Tibial nerve (tissue), 4 donors: ENCODE measurements at regions not wholly inside any gene's neighbourhood (a gene's known extent, or its start where the extent isn't known, plus 50 kb on each side); places are given as distances from the start of the nearest gene placed in this dataset.

Experiments used
- DNase-seq, 2 donors: peaks; one replicate each; pipeline ENCODE4 v3.0.0-alpha.2; 2019; ENCODE audit warnings: low spot score in 2 of 2
- H3K27ac ChIP-seq, 4 donors: fragments of 200-600 bp; sonication (generic) in 3 of 4; one replicate each; pipeline ENCODE4 v1.5.1; 2017 to 2019; ENCODE audit warnings: mild to moderate bottlenecking in 1 of 4
- H3K27me3 ChIP-seq, 2 donors: fragments of 200-600 bp; sonication (generic) in 1 of 2; one replicate each; pipeline versions ENCODE4 v1.5.1 to v1.6.0; 2017 to 2019
- H3K36me3 ChIP-seq, 3 donors: fragments of 200-600 bp; sonication (generic); one replicate each; pipeline ENCODE4 v1.5.1; 2018 to 2019
- H3K4me1 ChIP-seq, 4 donors: fragments of 200-600 bp; sonication (generic) in 3 of 4; one replicate each; pipeline ENCODE4 v1.5.1; 2017 to 2019
- H3K4me3 ChIP-seq, 4 donors: fragments of 200-600 bp; sonication (generic) in 3 of 4; one replicate each; pipeline ENCODE4 v1.5.1; 2017 to 2019; ENCODE audit warnings: mild to moderate bottlenecking in 1 of 4, moderate library complexity in 1 of 4
- H3K9me3 ChIP-seq, 4 donors: fragments of 200-600 bp; sonication (generic) in 3 of 4; one replicate each; pipeline ENCODE4 v1.5.1; 2017 to 2019
- CTCF ChIP-seq, 5 experiments: fragments of 200-600 bp in 3 of 5; fragments of 450-650 bp in 2 of 5; sonication (generic) in 3 of 5; IDR thresholded peaks; one replicate each; pipeline ENCODE4 v1.5.1; 2016 to 2019; ENCODE audit warnings: antibody characterized with exemption in 5 of 5, mild to moderate bottlenecking in 3 of 5, moderate library complexity in 2 of 5
- EP300 ChIP-seq, 2 donors: sonication (generic); formaldehyde crosslinking; IDR thresholded peaks; one replicate each; pipeline ENCODE4 v1.6.1; 2017; ENCODE audit warnings: antibody characterized with exemption in 2 of 2, mild to moderate bottlenecking in 1 of 2
- POLR2A ChIP-seq, 2 donors: fragments of 450-650 bp; IDR thresholded peaks; one replicate each; pipeline ENCODE4 v1.6.1; 2017; ENCODE audit warnings: antibody characterized with exemption in 2 of 2, mild to moderate bottlenecking in 2 of 2, moderate library complexity in 2 of 2
- WGBS, 2 donors: methylation state at CpG; one replicate each; pipeline ENCODE4 v1.1.5; 2018; 5-methylcytosine and 5-hydroxymethylcytosine counted together

GRCh38 chr2:185338104-185338503 lies 400.5 kb upstream of the FSIP2 start:
- H3K4me1 ChIP-seq, result no peaks in the 10 kb centered on the region
- no peak for DNase-seq
- H3K36me3 ChIP-seq, result no peaks in the 10 kb centered on the region
- TF ChIP-seq POLR2A (IDR thresholded peaks at IDR 0.05) (no peak), CTCF (IDR thresholded peaks at IDR 0.05) (no peak), EP300 (IDR thresholded peaks at IDR 0.05) (no peak)
- H3K4me3 ChIP-seq, result no peak overlapping the region
- WGBS, 2 donors, result 93 to 100% methylated on average over 1 to 2 of the region's 2 CpGs
- peaks cover 0 to 5% (median 0%) of the 10 kb centered on the region in 4 donors for H3K9me3 ChIP-seq
- H3K27ac ChIP-seq, result no peak overlapping the region
- no peaks in the 10 kb centered on the region for H3K27me3 ChIP-seq

- Histone ChIP-seq H3K9me3 (no peaks in the 10 kb centered on the region), H3K27ac (no peak overlapping the region), H3K36me3 (no peaks in the 10 kb centered on the region), H3K27me3 (no peaks in the 10 kb centered on the region), H3K4me1 (no peaks in the 10 kb centered on the region), H3K4me3 (no peak overlapping the region)
- TF ChIP-seq CTCF (IDR thresholded peaks at IDR 0.05) (no peak), EP300 (IDR thresholded peaks at IDR 0.05) (no peak), POLR2A (IDR thresholded peaks at IDR 0.05) (no peak)
- no peak for DNase-seq
- WGBS, 2 donors, result 53 to 69% methylated on average over 1 to 2 of the region's 2 CpGs
These were observed 391.2 kb upstream of the FSIP2 start for GRCh38 chr2:185347445-185347844.

GRCh38 chr2:185360776-185361175 lies 377.8 kb upstream of the FSIP2 start:
- H3K27ac ChIP-seq, result no peak overlapping the region
- H3K9me3 ChIP-seq, result no peaks in the 10 kb centered on the region
- no peak for DNase-seq
- H3K27me3 ChIP-seq, result no peaks in the 10 kb centered on the region
- no peaks in the 10 kb centered on the region for H3K4me1 ChIP-seq
- H3K36me3 ChIP-seq, result no peaks in the 10 kb centered on the region
- no peak for TF ChIP-seq POLR2A (IDR thresholded peaks at IDR 0.05)
- TF ChIP-seq CTCF (IDR thresholded peaks at IDR 0.05), result no peak
- TF ChIP-seq EP300 (IDR thresholded peaks at IDR 0.05), result no peak
- no peak overlapping the region for H3K4me3 ChIP-seq
- WGBS, 2 donors, result 86 to 91% methylated on average over 3 of the region's 3 CpGs

- Histone ChIP-seq H3K4me1 (no peaks in the 10 kb centered on the region), H3K9me3 (no peaks in the 10 kb centered on the region), H3K27me3 (no peaks in the 10 kb centered on the region), H3K27ac (no peak overlapping the region), H3K36me3 (no peaks in the 10 kb centered on the region), H3K4me3 (no peak overlapping the region)
- TF ChIP-seq CTCF (IDR thresholded peaks at IDR 0.05) (no peak), EP300 (IDR thresholded peaks at IDR 0.05) (no peak), POLR2A (IDR thresholded peaks at IDR 0.05) (no peak)
- 55 to 61% methylated on average over 3 of the region's 3 CpGs for WGBS, 2 donors
- no peak for DNase-seq
These were observed 366.4 kb upstream of the FSIP2 start for GRCh38 chr2:185372188-185372587.

- Histone ChIP-seq H3K4me3 (no peak overlapping the region), H3K4me1 (no peaks in the 10 kb centered on the region), H3K9me3 (no peaks in the 10 kb centered on the region), H3K36me3 (no peaks in the 10 kb centered on the region), H3K27me3 (no peaks in the 10 kb centered on the region), H3K27ac (no peak overlapping the region)
- DNase-seq, result no peak
- TF ChIP-seq POLR2A (IDR thresholded peaks at IDR 0.05) (no peak), CTCF (IDR thresholded peaks at IDR 0.05) (no peak), EP300 (IDR thresholded peaks at IDR 0.05) (no peak)
- WGBS, 2 donors, result 75 to 96% methylated on average over 2 of the region's 2 CpGs
These were observed 365.4 kb upstream of the FSIP2 start for GRCh38 chr2:185373229-185373628.
